Astrocyte of the cerebellum (primary cell): ENCODE measurements at regions not wholly inside any gene's neighbourhood (a gene's known extent, or its start where the extent isn't known, plus 50 kb on each side); places are given as distances from the start of the nearest gene placed in this dataset.

Experiments used
- DNase-seq: peaks from one replicate; pipeline ENCODE4 v3.0.0-alpha.2; 2011; ENCODE audit warnings: low read depth
- H3K4me3 ChIP-seq: 2 replicates; pipeline ENCODE4 v1.5.1; 2011; ENCODE audit warnings: mild to moderate bottlenecking, low read depth, low read length, moderate library complexity
- CTCF ChIP-seq: IDR thresholded peaks from 2 replicates; pipeline ENCODE4 v1.5.1; 2012; ENCODE audit warnings: low read length, low read depth, moderate library complexity, mild to moderate bottlenecking; ENCODE audit errors: missing control alignments
- in situ Hi-C: cut with HindIII; loops from 2 replicates; pipeline ENCODE4 v1.10.0; 2017; ENCODE audit warnings: low sequenced_read_pairs

- no peak overlapping the region for H3K4me3 ChIP-seq
- TF ChIP-seq CTCF = no peak
- in situ Hi-C loops = no loop called here
- no peak for DNase-seq
These were observed 433.7 kb upstream of the RBFOX1 start for GRCh38 chr16:6898896-6899295.

GRCh38 chr16:6897876-6898485, 434.7 kb upstream of the RBFOX1 start:
- no peak for TF ChIP-seq CTCF
- no peak for DNase-seq
- H3K4me3 ChIP-seq = no peak overlapping the region
- in situ Hi-C loops = no loop called here

GRCh38 chr16:6892966-6893365, 439.7 kb upstream of the RBFOX1 start:
- no peak overlapping the region for H3K4me3 ChIP-seq
- DNase-seq = no peak
- in situ Hi-C loops = no loop called here
- TF ChIP-seq CTCF = no peak

- TF ChIP-seq CTCF = no peak
These were observed 441.1 kb upstream of the RBFOX1 start for GRCh38 chr16:6891496-6891895.

GRCh38 chr16:6888531-6888930, 444.1 kb upstream of the RBFOX1 start:
- in situ Hi-C loops = no loop called here
- H3K4me3 ChIP-seq = no peak overlapping the region
- no peak for TF ChIP-seq CTCF
- DNase-seq = no peak

More at GRCh38 chr16:6891496-6891895, 441.1 kb upstream of the RBFOX1 start:
- no peak overlapping the region for H3K4me3 ChIP-seq
- in situ Hi-C loops = no loop called here
- DNase-seq = no peak

GRCh38 chr16:6884002-6884401, 448.6 kb upstream of the RBFOX1 start:
- H3K4me3 ChIP-seq = no peak overlapping the region
- in situ Hi-C loops = no loop called here
- no peak for TF ChIP-seq CTCF
- no peak for DNase-seq
